H9 (cell line): ENCODE measurements at regions not wholly inside any gene's neighbourhood (a gene's known extent, or its start where the extent isn't known, plus 50 kb on each side); places are given as distances from the start of the nearest gene placed in this dataset.

Experiments used
- DNase-seq: peaks from one replicate; pipeline ENCODE4 v3.0.0-alpha.2; 2017
- H2AFZ ChIP-seq: one replicate; pipeline ENCODE4 v1.6.1; 2013; ENCODE audit warnings: mild to moderate bottlenecking, low read length, control low read depth, moderate library complexity
- H2AK5ac ChIP-seq: 2 replicates; pipeline ENCODE4 v1.6.1; 2013; ENCODE audit warnings: low read length, control low read depth, mixed read lengths; ENCODE audit not compliant: insufficient read length
- H2BK120ac ChIP-seq: one replicate; pipeline ENCODE4 v1.6.1; 2013; ENCODE audit warnings: low read depth, mild to moderate bottlenecking, low read length, control low read depth, inconsistent platforms; ENCODE audit not compliant: poor library complexity, severe bottlenecking
- H2BK12ac ChIP-seq: 2 replicates; pipeline ENCODE4 v1.6.1; 2013; ENCODE audit warnings: low read length, control low read depth, mixed read lengths, low read depth; ENCODE audit not compliant: insufficient read length
- H2BK15ac ChIP-seq: 2 replicates; pipeline ENCODE4 v1.6.1; 2013; ENCODE audit warnings: low read depth, low read length, control low read depth
- H2BK20ac ChIP-seq: one replicate; pipeline ENCODE4 v1.6.1; 2013; ENCODE audit warnings: low read depth, mild to moderate bottlenecking, low read length, control low read depth, inconsistent platforms; ENCODE audit not compliant: poor library complexity, severe bottlenecking
- H2BK5ac ChIP-seq: 2 replicates; pipeline ENCODE4 v1.6.1; 2013; ENCODE audit warnings: low read length, control low read depth, mixed read lengths; ENCODE audit not compliant: insufficient read length
- H3K14ac ChIP-seq: 2 replicates; pipeline ENCODE4 v1.6.1; 2013; ENCODE audit warnings: low read length, control low read depth; ENCODE audit not compliant: insufficient read depth
- H3K18ac ChIP-seq: 2 replicates; pipeline ENCODE4 v1.6.1; 2013; ENCODE audit warnings: low read depth, mild to moderate bottlenecking, mixed read lengths, low read length, control low read depth; ENCODE audit not compliant: insufficient read length
- H3K23ac ChIP-seq: 2 replicates; pipeline ENCODE4 v1.6.1; 2013; ENCODE audit warnings: low read length, control low read depth, mixed read lengths, low read depth; ENCODE audit not compliant: insufficient read length
- H3K23me2 ChIP-seq: 2 replicates; pipeline ENCODE4 v1.6.1; 2013; ENCODE audit warnings: low read depth, mild to moderate bottlenecking, mixed read lengths, low read length, control low read depth; ENCODE audit not compliant: insufficient read length, poor library complexity, severe bottlenecking
- H3K27ac ChIP-seq: 2 replicates; pipeline ENCODE4 v1.5.1; 2013; ENCODE audit warnings: low read length, control low read depth, mixed read lengths, low read depth; ENCODE audit not compliant: insufficient read length
- H3K27me3 ChIP-seq: 2 replicates; pipeline ENCODE4 v1.6.1; 2013; ENCODE audit warnings: low read length, control low read depth, inconsistent platforms; ENCODE audit not compliant: insufficient read depth
- H3K4ac ChIP-seq: 2 replicates; pipeline ENCODE4 v1.6.1; 2013; ENCODE audit warnings: low read depth, mild to moderate bottlenecking, control low read depth, inconsistent platforms, low read length, moderate library complexity
- H3K4me1 ChIP-seq: 2 replicates; pipeline ENCODE4 v1.6.1; 2013; ENCODE audit warnings: low read length, control low read depth, inconsistent platforms; ENCODE audit not compliant: insufficient read depth
- H3K4me2 ChIP-seq: 2 replicates; pipeline ENCODE4 v1.6.1; 2013; ENCODE audit warnings: low read length, control low read depth, mixed read lengths; ENCODE audit not compliant: insufficient read length, insufficient read depth
- H3K56ac ChIP-seq: 2 replicates; pipeline ENCODE4 v1.6.1; 2013; ENCODE audit warnings: low read depth, mild to moderate bottlenecking, mixed read lengths, low read length, control low read depth; ENCODE audit not compliant: insufficient read length
- H3K79me1 ChIP-seq: 2 replicates; pipeline ENCODE4 v1.6.1; 2013; ENCODE audit warnings: low read depth, mild to moderate bottlenecking, moderate library complexity, low read length, control low read depth, inconsistent platforms; ENCODE audit not compliant: insufficient read depth, poor library complexity, severe bottlenecking
- H3K79me2 ChIP-seq: 2 replicates; pipeline ENCODE4 v1.6.1; 2013; ENCODE audit warnings: low read length, control low read depth, inconsistent platforms; ENCODE audit not compliant: insufficient read depth
- H3K9ac ChIP-seq: 2 replicates; pipeline ENCODE4 v1.6.1; 2013; ENCODE audit warnings: low read length, control low read depth, mixed read lengths; ENCODE audit not compliant: insufficient read length; ENCODE audit errors: extremely low read depth
- H3K9me3 ChIP-seq: one replicate; pipeline ENCODE4 v1.6.1; 2013; ENCODE audit warnings: low read depth, low read length, inconsistent platforms; ENCODE audit not compliant: control insufficient read depth
- H3T11ph ChIP-seq: one replicate; pipeline ENCODE4 v1.6.1; 2013; ENCODE audit warnings: mild to moderate bottlenecking, low read length, control low read depth, inconsistent platforms
- H4K20me1 ChIP-seq: one replicate; pipeline ENCODE4 v1.6.1; 2013; ENCODE audit not compliant: control insufficient read depth, insufficient read length, insufficient read depth
- H4K5ac ChIP-seq: 2 replicates; pipeline ENCODE4 v1.6.1; 2013; ENCODE audit warnings: low read depth, mild to moderate bottlenecking, mixed read lengths, low read length, control low read depth; ENCODE audit not compliant: insufficient read length
- H4K8ac ChIP-seq: replicated peaks from 2 replicates; pipeline ENCODE4 v1.6.1; 2013; ENCODE audit warnings: low read length, control low read depth, mixed read lengths, low read depth; ENCODE audit not compliant: insufficient read length
- H4K91ac ChIP-seq: 2 replicates; pipeline ENCODE4 v1.6.1; 2013; ENCODE audit warnings: low read depth, mild to moderate bottlenecking, moderate library complexity, mixed read lengths, low read length, control low read depth; ENCODE audit not compliant: insufficient read length
- H3K27ac Mint-ChIP-seq, 3 experiments: 2 replicates in 2 of 3; 3 replicates in 1 of 3; pipeline ENCODE4 v1.8.0; 2020 to 2021; ENCODE audit warnings: mixed read lengths in 3 of 3, mild to moderate bottlenecking in 1 of 3, moderate library complexity in 1 of 3
- H3K27me3 Mint-ChIP-seq: 2 replicates; pipeline ENCODE4 v1.8.0; 2021; ENCODE audit warnings: low read depth, mild to moderate bottlenecking, moderate library complexity, mixed read lengths
- H3K36me3 Mint-ChIP-seq, 3 experiments: 2 replicates in 2 of 3; 3 replicates in 1 of 3; pipeline ENCODE4 v1.8.0; 2020 to 2021; ENCODE audit warnings: low read depth in 3 of 3, mixed read lengths in 3 of 3; ENCODE audit not compliant: insufficient read depth in 1 of 3
- H3K4me1 Mint-ChIP-seq, 2 experiments: 2 replicates each; pipeline ENCODE4 v1.8.0; 2020; ENCODE audit warnings: mixed read lengths in 2 of 2
- H3K4me3 Mint-ChIP-seq, 2 experiments: 2 replicates in 1 of 2; 3 replicates in 1 of 2; pipeline ENCODE4 v1.8.0; 2020 to 2021; ENCODE audit warnings: mild to moderate bottlenecking in 2 of 2, mixed read lengths in 2 of 2, moderate library complexity in 1 of 2
- H3K9me3 Mint-ChIP-seq, 2 experiments: 2 replicates in 1 of 2; 3 replicates in 1 of 2; pipeline ENCODE4 v1.8.0; 2020; ENCODE audit warnings: mild to moderate bottlenecking in 2 of 2, mixed read lengths in 2 of 2, moderate library complexity in 1 of 2
- CTCF ChIP-seq: fragments of 200-600 bp; sonication (generic); conservative IDR thresholded peaks from 3 replicates; pipeline ENCODE4 v1.8.0; 2021; ENCODE audit warnings: antibody characterized with exemption, mild to moderate bottlenecking
- WGBS: extraction: QIAGEN DNeasy Blood & Tissue Kit; methylation state at CpG from one replicate; pipeline ENCODE4 v1.1.7; 2013; ENCODE audit warnings: missing lambda C conversion rate, low lambda C conversion rate, mixed read lengths; ENCODE audit not compliant: insufficient read length; ENCODE audit errors: extremely low coverage; 5-methylcytosine and 5-hydroxymethylcytosine counted together

- TF ChIP-seq CTCF, result no peak
- no peak overlapping the region for H3K4ac ChIP-seq
- no peak overlapping the region for H3K14ac ChIP-seq
- Mint-ChIP-seq H3K27me3 (peaks cover 99% of the 10 kb centered on the region), H3K4me3 (no peak overlapping the region), H3K36me3 (no peaks in the 10 kb centered on the region; a peak in 1 of 7 replicates), H3K9me3 (peaks cover 5 to 16% of the 10 kb centered on the region in 2 experiments; a peak in 4 of 5 replicates), H3K27ac (no peak overlapping the region), H3K4me1 (peaks cover 7 to 12% of the 10 kb centered on the region in 2 experiments; a peak in 2 of 4 replicates)
- no peak overlapping the region for H4K5ac ChIP-seq
- H3K27ac ChIP-seq, result no peak overlapping the region
- peak; percentile 56 for DNase-seq
- peaks cover 2% of the 10 kb centered on the region for H4K20me1 ChIP-seq
- H3K27me3 ChIP-seq, result peaks cover 59% of the 10 kb centered on the region
- no peaks in the 10 kb centered on the region for H3K79me1 ChIP-seq
- H3K9ac ChIP-seq, result no peak overlapping the region
- H3K56ac ChIP-seq, result no peak overlapping the region
- H3K23ac ChIP-seq, result no peak overlapping the region
- no peaks in the 10 kb centered on the region for H3K9me3 ChIP-seq
- no peaks in the 10 kb centered on the region for H3K4me1 ChIP-seq
- H4K91ac ChIP-seq, result no peak overlapping the region
- H3K23me2 ChIP-seq, result no peaks in the 10 kb centered on the region
- no peak overlapping the region for H4K8ac ChIP-seq
- no peak overlapping the region for H2BK12ac ChIP-seq
- no peak overlapping the region for H2BK120ac ChIP-seq
- no peak overlapping the region for H2AK5ac ChIP-seq
- H2BK20ac ChIP-seq, result no peak overlapping the region
- H3T11ph ChIP-seq, result no peak overlapping the region
- WGBS, result no CpG with 5 or more reads among the region's 4 CpGs
- no peaks in the 10 kb centered on the region for H3K79me2 ChIP-seq
- no peak overlapping the region for H3K18ac ChIP-seq
- H3K4me2 ChIP-seq, result no peak overlapping the region
- no peak overlapping the region for H2BK5ac ChIP-seq
- no peak overlapping the region for H2BK15ac ChIP-seq
- no peak overlapping the region for H2AFZ ChIP-seq
Measured at GRCh38 chr18:72444798-72445155, 99.4 kb downstream of the CBLN2 start.
